Neural progenitor cell (in vitro differentiated cells): ENCODE measurements at regions not wholly inside any gene's neighbourhood (a gene's known extent, or its start where the extent isn't known, plus 50 kb on each side); places are given as distances from the start of the nearest gene placed in this dataset. TPM values are rescaled to one million over a fixed set of nuclear protein-coding genes. Genes with fewer than 3 reads are reported as not detected.

Experiments
- DNase-seq: peaks from one replicate; pipeline ENCODE4 v3.0.0-alpha.2; 2016; ENCODE audit warnings: low spot score
- H2AFZ ChIP-seq: fragments of 200-600 bp; sonication (generic); replicated peaks from 2 replicates; pipeline ENCODE4 v1.6.1; 2016; ENCODE audit warnings: antibody characterized with exemption
- H3F3A ChIP-seq: fragments of 200-600 bp; sonication (generic); 2 replicates; pipeline ENCODE4 v1.6.1; 2016; ENCODE audit warnings: antibody characterized with exemption, low read depth
- H3K27ac ChIP-seq: fragments of 200-600 bp; sonication (generic); 2 replicates; pipeline ENCODE4 v1.5.1; 2016; ENCODE audit warnings: mild to moderate bottlenecking
- H3K27me3 ChIP-seq: fragments of 200-600 bp; sonication (generic); 2 replicates; pipeline ENCODE4 v1.6.1; 2016; ENCODE audit warnings: mild to moderate bottlenecking, moderate library complexity
- H3K36me3 ChIP-seq: fragments of 200-600 bp; sonication (generic); 2 replicates; pipeline ENCODE4 v1.5.1; 2016
- H3K4me1 ChIP-seq: fragments of 200-600 bp; sonication (generic); 2 replicates; pipeline ENCODE4 v1.6.1; 2016; ENCODE audit warnings: mixed run types
- H3K4me2 ChIP-seq: fragments of 200-600 bp; sonication (generic); 2 replicates; pipeline ENCODE4 v1.6.1; 2016
- H3K4me3 ChIP-seq: fragments of 200-600 bp; sonication (generic); 2 replicates; pipeline ENCODE4 v1.5.1; 2016
- H3K79me2 ChIP-seq: fragments of 200-600 bp; sonication (generic); 2 replicates; pipeline ENCODE4 v1.6.1; 2016; ENCODE audit warnings: low read depth
- H3K9ac ChIP-seq: fragments of 200-600 bp; sonication (generic); 2 replicates; pipeline ENCODE4 v1.6.1; 2016
- H3K9me3 ChIP-seq: fragments of 200-600 bp; sonication (generic); 2 replicates; pipeline ENCODE4 v1.5.1; 2016; ENCODE audit warnings: low read depth
- H4K20me1 ChIP-seq: fragments of 200-600 bp; sonication (generic); 2 replicates; pipeline ENCODE4 v1.6.1; 2016; ENCODE audit warnings: low read depth
- H3K27ac Mint-ChIP-seq: 3 replicates; pipeline ENCODE4 v1.8.0; 2021; ENCODE audit warnings: mixed read lengths
- H3K27me3 Mint-ChIP-seq: 2 replicates; pipeline ENCODE4 v1.8.0; 2022; ENCODE audit warnings: low read depth, mild to moderate bottlenecking, inconsistent platforms, moderate library complexity, mixed read lengths; ENCODE audit not compliant: insufficient read depth
- H3K36me3 Mint-ChIP-seq: 3 replicates; pipeline ENCODE4 v1.8.0; 2021; ENCODE audit warnings: mixed read lengths
- H3K4me1 Mint-ChIP-seq: 3 replicates; pipeline ENCODE4 v1.8.0; 2021; ENCODE audit warnings: mixed read lengths
- H3K4me3 Mint-ChIP-seq: 3 replicates; pipeline ENCODE4 v1.8.0; 2021; ENCODE audit warnings: mild to moderate bottlenecking, moderate library complexity, mixed read lengths
- H3K9me3 Mint-ChIP-seq: 3 replicates; pipeline ENCODE4 v1.8.0; 2020; ENCODE audit warnings: mixed read lengths
- EZH2 ChIP-seq: fragments of 200-600 bp; sonication (generic); IDR thresholded peaks from 2 replicates; pipeline ENCODE4 v1.6.1; 2017; ENCODE audit warnings: antibody characterized with exemption, mild to moderate bottlenecking, moderate library complexity
- EZH2phosphoT487 ChIP-seq: fragments of 200-600 bp; sonication (generic); IDR thresholded peaks from 2 replicates; pipeline ENCODE4 v1.6.1; 2017; ENCODE audit warnings: antibody characterized with exemption
- small RNA-seq: library from RNA; depleted of rRNA; stranded (forward); fragments of <200 nt; gene quantifications from one replicate; pipeline ENCODE3, GENCODE V24; 2015
- TF ChIP-seq, protein P1 (sequence below): fragments of 200-600 bp; sonication (generic); IDR thresholded peaks from 2 replicates; pipeline ENCODE4 v1.5.1; 2017; ENCODE audit warnings: antibody characterized with exemption, mild to moderate bottlenecking

GRCh38 chr2:17995593-17995992 is 117.1 kb downstream of the KCNS3 start:
- DNase-seq = no peak
- peaks cover 10% of the 10 kb centered on the region for H3K9me3 Mint-ChIP-seq
- no peak for TF ChIP-seq EZH2phosphoT487
- no peak for TF ChIP-seq EZH2
- TF ChIP-seq, protein P1, sequence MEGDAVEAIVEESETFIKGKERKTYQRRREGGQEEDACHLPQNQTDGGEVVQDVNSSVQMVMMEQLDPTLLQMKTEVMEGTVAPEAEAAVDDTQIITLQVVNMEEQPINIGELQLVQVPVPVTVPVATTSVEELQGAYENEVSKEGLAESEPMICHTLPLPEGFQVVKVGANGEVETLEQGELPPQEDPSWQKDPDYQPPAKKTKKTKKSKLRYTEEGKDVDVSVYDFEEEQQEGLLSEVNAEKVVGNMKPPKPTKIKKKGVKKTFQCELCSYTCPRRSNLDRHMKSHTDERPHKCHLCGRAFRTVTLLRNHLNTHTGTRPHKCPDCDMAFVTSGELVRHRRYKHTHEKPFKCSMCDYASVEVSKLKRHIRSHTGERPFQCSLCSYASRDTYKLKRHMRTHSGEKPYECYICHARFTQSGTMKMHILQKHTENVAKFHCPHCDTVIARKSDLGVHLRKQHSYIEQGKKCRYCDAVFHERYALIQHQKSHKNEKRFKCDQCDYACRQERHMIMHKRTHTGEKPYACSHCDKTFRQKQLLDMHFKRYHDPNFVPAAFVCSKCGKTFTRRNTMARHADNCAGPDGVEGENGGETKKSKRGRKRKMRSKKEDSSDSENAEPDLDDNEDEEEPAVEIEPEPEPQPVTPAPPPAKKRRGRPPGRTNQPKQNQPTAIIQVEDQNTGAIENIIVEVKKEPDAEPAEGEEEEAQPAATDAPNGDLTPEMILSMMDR = no peak
- Histone ChIP-seq H3K9me3 (no peaks in the 10 kb centered on the region), H3K27ac (no peak overlapping the region), H3K27me3 (no peaks in the 10 kb centered on the region), H3K4me1 (no peaks in the 10 kb centered on the region), H4K20me1 (no peaks in the 10 kb centered on the region), H3K4me3 (no peak overlapping the region), H3F3A (no peaks in the 10 kb centered on the region), H3K79me2 (no peaks in the 10 kb centered on the region), H3K36me3 (no peaks in the 10 kb centered on the region), H3K4me2 (no peak overlapping the region), H3K9ac (no peak overlapping the region), H2AFZ (no peak overlapping the region)
- H3K4me1 Mint-ChIP-seq = peaks cover 5% of the 10 kb centered on the region
- H3K36me3 Mint-ChIP-seq = no peaks in the 10 kb centered on the region
- H3K27me3 Mint-ChIP-seq = peaks cover 6% of the 10 kb centered on the region
- H3K27ac Mint-ChIP-seq = no peak overlapping the region
- no peak overlapping the region for H3K4me3 Mint-ChIP-seq

Small RNA genes in the stretch of these regions (small RNA-seq; reads per million reads assigned to genes)
- not detected for gene RF00561
